ENCODE measurements at regions not wholly inside any gene's neighbourhood (a gene's known extent, or its start where the extent isn't known, plus 50 kb on each side); places are given as distances from the start of the nearest gene placed in this dataset.
"Not testable (repeated sequence)": the region's sequence is repeated elsewhere in the genome, so short reads cannot be mapped to it uniquely, and the experiment has no call there.

GRCh38 chr18:40313030-40313642 lies 1641.9 kb upstream of the PIK3C3 start:
- no peak for DNase-seq

- DNase-seq, result no peak
Measured at GRCh38 chr18:40307627-40308026, 1647.4 kb upstream of the PIK3C3 start.

GRCh38 chr18:40296717-40297413 lies 1658.2 kb upstream of the PIK3C3 start:
- no peak for DNase-seq

- no peak for DNase-seq
Measured at GRCh38 chr18:40292985-40293710, 1661.9 kb upstream of the PIK3C3 start.

GRCh38 chr18:40283560-40283959 lies 1671.5 kb upstream of the PIK3C3 start:
- no peak for DNase-seq

- not testable (repeated sequence) for DNase-seq
Measured at GRCh38 chr18:40281356-40281755, 1673.7 kb upstream of the PIK3C3 start.

GRCh38 chr18:40274618-40275196 lies 1680.3 kb upstream of the PIK3C3 start:
- DNase-seq, result no peak

- no peak for DNase-seq
Measured at GRCh38 chr18:40272630-40273231, 1682.3 kb upstream of the PIK3C3 start.

GRCh38 chr18:40259115-40259835 lies 1695.8 kb upstream of the PIK3C3 start:
- no peak for DNase-seq

- DNase-seq, result no peak
Measured at GRCh38 chr18:40258311-40258710, 1696.7 kb upstream of the PIK3C3 start.

GRCh38 chr18:40250236-40250635 lies 1704.8 kb upstream of the PIK3C3 start:
- DNase-seq, result no peak

GRCh38 chr18:40249390-40250080 lies 1705.5 kb upstream of the PIK3C3 start:
- DNase-seq, result no peak

- DNase-seq, result not testable (repeated sequence)
Measured at GRCh38 chr18:40245612-40246011, 1709.4 kb upstream of the PIK3C3 start.

- DNase-seq, result no peak
Measured at GRCh38 chr18:40243607-40244006, 1711.4 kb upstream of the PIK3C3 start.

- DNase-seq, result no peak
Measured at GRCh38 chr18:40235836-40236235, 1719.2 kb upstream of the PIK3C3 start.

GRCh38 chr18:40235323-40235722 lies 1719.7 kb upstream of the PIK3C3 start:
- no peak for DNase-seq

GRCh38 chr18:40233931-40234616 lies 1721.0 kb upstream of the PIK3C3 start:
- no peak for DNase-seq

- DNase-seq, result no peak
Measured at GRCh38 chr18:40222776-40223175, 1732.3 kb upstream of the PIK3C3 start.

GRCh38 chr18:40216856-40217255 lies 1738.2 kb upstream of the PIK3C3 start:
- DNase-seq, result no peak

GRCh38 chr18:40215979-40216378 lies 1739.1 kb upstream of the PIK3C3 start:
- no peak for DNase-seq

GRCh38 chr18:40210696-40211095 lies 1744.3 kb upstream of the PIK3C3 start:
- no peak for DNase-seq
